DND-41 (cell line): ENCODE measurements at regions not wholly inside any gene's neighbourhood (a gene's known extent, or its start where the extent isn't known, plus 50 kb on each side); places are given as distances from the start of the nearest gene placed in this dataset.

Experiments
- ATAC-seq: fragments of 200-7000 bp; cut with Tn5 transposase; 3 replicates; pipeline ENCODE4 v1.9.1; 2021; ENCODE audit warnings: low read depth; ENCODE audit not compliant: insufficient read depth
- DNase-seq: peaks from one replicate; pipeline ENCODE4 v3.0.0-alpha.2; 2020
- H2AFZ ChIP-seq: 2 replicates; pipeline ENCODE4 v1.6.0; 2012; ENCODE audit warnings: low read depth, low read length
- H3K27ac ChIP-seq: 2 replicates; pipeline ENCODE4 v1.5.1; 2012; ENCODE audit warnings: low read length, inconsistent platforms
- H3K27me3 ChIP-seq: fragments of 200-600 bp; sonication (generic); 2 replicates; pipeline ENCODE4 v1.6.0; 2012; ENCODE audit warnings: low read length, mild to moderate bottlenecking, inconsistent platforms; ENCODE audit not compliant: insufficient read depth, poor library complexity
- H3K36me3 ChIP-seq: 2 replicates; pipeline ENCODE4 v1.5.1; 2012; ENCODE audit warnings: low read length, inconsistent platforms; ENCODE audit not compliant: insufficient read depth
- H3K4me1 ChIP-seq: 2 replicates; pipeline ENCODE4 v1.5.1; 2012; ENCODE audit warnings: mild to moderate bottlenecking, low read length; ENCODE audit not compliant: insufficient read depth
- H3K4me2 ChIP-seq: 2 replicates; pipeline ENCODE4 v1.6.0; 2012; ENCODE audit warnings: mild to moderate bottlenecking, moderate library complexity, low read length, inconsistent platforms; ENCODE audit not compliant: insufficient read depth
- H3K4me3 ChIP-seq, 2 experiments: fragments of 200-600 bp in 1 of 2; shearing (Covaris generic) in 1 of 2; 2 replicates each; pipeline ENCODE4 v1.5.1; 2012 to 2016; ENCODE audit warnings: inconsistent platforms in 2 of 2, low read length in 2 of 2, mild to moderate bottlenecking in 2 of 2, low read depth in 1 of 2, moderate library complexity in 1 of 2
- H3K79me2 ChIP-seq: 2 replicates; pipeline ENCODE4 v1.6.0; 2012; ENCODE audit warnings: low read length, inconsistent platforms; ENCODE audit not compliant: insufficient read depth
- H3K9ac ChIP-seq: 2 replicates; pipeline ENCODE4 v1.6.0; 2012; ENCODE audit warnings: low read depth, mild to moderate bottlenecking, inconsistent platforms, low read length, moderate library complexity
- H3K9me3 ChIP-seq: 2 replicates; pipeline ENCODE4 v1.5.1; 2012; ENCODE audit warnings: low read length, moderate library complexity, mild to moderate bottlenecking, inconsistent platforms; ENCODE audit not compliant: insufficient read depth, severe bottlenecking
- H4K20me1 ChIP-seq: 2 replicates; pipeline ENCODE4 v1.6.0; 2012; ENCODE audit warnings: low read length; ENCODE audit not compliant: insufficient read depth
- EZH2 ChIP-seq: IDR thresholded peaks from 3 replicates; pipeline ENCODE4 v1.6.1; 2012; ENCODE audit warnings: borderline replicate concordance, low read depth, mild to moderate bottlenecking, moderate library complexity, low read length, inconsistent platforms; ENCODE audit not compliant: severe bottlenecking
- TF ChIP-seq, protein P1 (sequence below): IDR thresholded peaks from 2 replicates; pipeline ENCODE4 v1.5.1; 2012; ENCODE audit warnings: borderline replicate concordance, low read length, moderate library complexity, mild to moderate bottlenecking; ENCODE audit not compliant: poor library complexity, severe bottlenecking; ENCODE audit errors: extremely low read depth

DNA sequence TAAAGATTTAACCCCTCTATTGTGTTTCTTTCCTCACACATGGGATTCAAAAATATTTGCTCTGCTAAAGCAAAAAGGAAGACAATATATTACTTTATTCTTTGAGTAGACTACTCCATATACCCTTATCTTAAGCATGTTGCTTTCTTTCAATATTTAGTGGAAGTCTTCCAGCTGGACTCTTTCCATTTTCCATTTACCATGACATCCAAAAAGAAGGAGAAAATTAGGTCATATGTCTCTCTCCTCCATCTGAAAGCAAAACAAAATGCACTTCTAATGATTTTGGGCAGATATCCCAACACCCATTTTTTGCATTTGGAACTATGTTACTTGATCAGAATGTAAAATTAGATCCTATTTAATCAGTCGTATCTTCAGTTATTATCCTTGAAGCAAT, 1336.5 kb downstream of the PCDH19 start:
- no peaks in the 10 kb centered on the region for H3K79me2 ChIP-seq
- H3K4me1 ChIP-seq, result no peaks in the 10 kb centered on the region
- DNase-seq (no peak), ATAC-seq (no peak)
- no peaks in the 10 kb centered on the region for H3K9me3 ChIP-seq
- TF ChIP-seq, protein P1, sequence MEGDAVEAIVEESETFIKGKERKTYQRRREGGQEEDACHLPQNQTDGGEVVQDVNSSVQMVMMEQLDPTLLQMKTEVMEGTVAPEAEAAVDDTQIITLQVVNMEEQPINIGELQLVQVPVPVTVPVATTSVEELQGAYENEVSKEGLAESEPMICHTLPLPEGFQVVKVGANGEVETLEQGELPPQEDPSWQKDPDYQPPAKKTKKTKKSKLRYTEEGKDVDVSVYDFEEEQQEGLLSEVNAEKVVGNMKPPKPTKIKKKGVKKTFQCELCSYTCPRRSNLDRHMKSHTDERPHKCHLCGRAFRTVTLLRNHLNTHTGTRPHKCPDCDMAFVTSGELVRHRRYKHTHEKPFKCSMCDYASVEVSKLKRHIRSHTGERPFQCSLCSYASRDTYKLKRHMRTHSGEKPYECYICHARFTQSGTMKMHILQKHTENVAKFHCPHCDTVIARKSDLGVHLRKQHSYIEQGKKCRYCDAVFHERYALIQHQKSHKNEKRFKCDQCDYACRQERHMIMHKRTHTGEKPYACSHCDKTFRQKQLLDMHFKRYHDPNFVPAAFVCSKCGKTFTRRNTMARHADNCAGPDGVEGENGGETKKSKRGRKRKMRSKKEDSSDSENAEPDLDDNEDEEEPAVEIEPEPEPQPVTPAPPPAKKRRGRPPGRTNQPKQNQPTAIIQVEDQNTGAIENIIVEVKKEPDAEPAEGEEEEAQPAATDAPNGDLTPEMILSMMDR, result no peak
- TF ChIP-seq EZH2, result no peak
- H3K36me3 ChIP-seq, result no peaks in the 10 kb centered on the region
- no peak overlapping the region for H3K4me2 ChIP-seq
- no peak overlapping the region for H2AFZ ChIP-seq
- no peak overlapping the region for H3K27ac ChIP-seq
- no peak overlapping the region for H3K4me3 ChIP-seq
- no peak overlapping the region for H3K9ac ChIP-seq
- no peaks in the 10 kb centered on the region for H3K27me3 ChIP-seq
- H4K20me1 ChIP-seq, result no peaks in the 10 kb centered on the region

DNA sequence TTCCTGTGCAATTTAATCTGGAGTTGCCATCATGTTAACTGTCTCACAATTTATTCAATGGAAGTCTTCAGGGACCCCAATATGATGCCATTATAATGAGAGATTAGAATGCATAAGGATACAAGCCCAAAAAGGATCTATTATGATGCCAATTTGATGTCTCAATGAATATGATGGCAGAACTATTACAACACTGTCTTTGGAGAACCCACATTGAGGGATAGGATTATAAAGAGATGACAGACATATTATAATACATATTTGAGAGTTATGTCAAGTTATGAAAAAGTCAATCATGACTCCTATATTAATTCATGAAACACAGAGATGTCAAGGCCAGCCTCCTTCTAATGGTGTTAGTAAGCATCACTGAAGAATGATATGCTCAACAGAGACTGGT, 1358.4 kb downstream of the PCDH19 start:
- Histone ChIP-seq H4K20me1 (no peaks in the 10 kb centered on the region), H3K27me3 (no peaks in the 10 kb centered on the region), H3K9ac (no peak overlapping the region), H3K36me3 (no peaks in the 10 kb centered on the region), H3K4me2 (no peak overlapping the region), H3K4me1 (no peaks in the 10 kb centered on the region), H3K79me2 (no peaks in the 10 kb centered on the region), H3K27ac (no peak overlapping the region), H3K9me3 (no peaks in the 10 kb centered on the region), H2AFZ (no peak overlapping the region), H3K4me3 (no peak overlapping the region)
- DNase-seq (no peak), ATAC-seq (no peak)
- TF ChIP-seq, protein P1, result no peak
- TF ChIP-seq EZH2, result no peak

DNA sequence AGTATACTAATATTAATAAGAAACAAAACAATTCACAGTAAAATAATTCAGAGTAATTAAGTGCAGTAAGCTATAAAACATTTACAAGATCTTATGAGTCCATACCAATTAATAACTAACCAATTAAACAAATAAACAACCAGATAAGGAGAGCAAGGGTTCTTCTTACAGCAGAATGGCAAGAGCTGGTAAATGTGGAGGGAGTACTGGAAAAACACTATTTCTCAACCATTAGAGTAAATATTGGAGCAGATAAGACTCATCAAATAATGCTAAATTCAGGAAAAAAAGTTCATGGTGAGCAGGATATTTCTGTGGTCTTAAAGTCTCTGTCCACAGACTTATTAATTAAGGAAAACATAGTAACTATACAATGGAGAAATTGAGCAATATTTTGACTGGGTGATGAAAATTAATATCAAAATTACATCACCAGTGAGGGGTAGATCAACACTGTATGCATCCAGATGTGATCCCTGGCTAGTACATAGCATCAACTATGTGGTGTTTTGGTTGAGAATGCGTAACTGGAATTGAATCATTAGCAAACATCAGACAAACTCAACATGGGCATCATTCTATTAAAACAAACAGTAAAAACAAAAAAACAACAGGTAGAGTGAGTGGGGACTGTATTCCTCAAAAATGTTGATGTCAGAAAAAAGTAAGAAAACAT, 1376.7 kb downstream of the PCDH19 start:
- Histone ChIP-seq H3K9me3 (no peaks in the 10 kb centered on the region), H4K20me1 (no peaks in the 10 kb centered on the region), H3K4me2 (no peak overlapping the region), H3K27me3 (no peaks in the 10 kb centered on the region), H3K79me2 (no peaks in the 10 kb centered on the region), H3K4me1 (no peaks in the 10 kb centered on the region), H2AFZ (no peak overlapping the region), H3K27ac (no peak overlapping the region), H3K36me3 (no peaks in the 10 kb centered on the region), H3K4me3 (no peak overlapping the region), H3K9ac (no peak overlapping the region)
- TF ChIP-seq, protein P1, result no peak
- TF ChIP-seq EZH2, result no peak
- DNase-seq (no peak), ATAC-seq (no peak)
